H1 (cell line): ENCODE measurements at regions not wholly inside any gene's neighbourhood (a gene's known extent, or its start where the extent isn't known, plus 50 kb on each side); places are given as distances from the start of the nearest gene placed in this dataset.

Experiments used
- CTCF ChIP-seq, 3 experiments: IDR thresholded peaks; 1 replicate in 2 of 3; 2 replicates in 1 of 3; pipeline versions ENCODE4 v1.5.1 to v1.6.1; 2011; ENCODE audit warnings: low read length in 3 of 3, mild to moderate bottlenecking in 3 of 3, inconsistent platforms in 2 of 3, low read depth in 1 of 3, moderate library complexity in 1 of 3; ENCODE audit not compliant: insufficient read depth in 1 of 3; ENCODE audit errors: control extremely low read depth in 1 of 3
- RXRA ChIP-seq: IDR thresholded peaks from 2 replicates; pipeline ENCODE4 v1.6.1; 2011; ENCODE audit warnings: low read depth, mild to moderate bottlenecking, low read length, moderate library complexity; ENCODE audit not compliant: insufficient read depth
- SUZ12 ChIP-seq: fragments of 200-600 bp; sonication (generic); IDR thresholded peaks from 2 replicates; pipeline ENCODE4 v1.6.1; 2012; ENCODE audit warnings: mild to moderate bottlenecking, inconsistent platforms, low read length, moderate library complexity, mixed read lengths

- TF ChIP-seq CTCF (IDR thresholded peaks at IDR 0.05; ENCODE audit: control extremely low read depth in 1 of 3, insufficient read depth in 1 of 3, low read depth in 1 of 3, low read length in 3 of 3) = no peak
- TF ChIP-seq RXRA = no peak
- no peak for TF ChIP-seq SUZ12
These were observed 278.6 kb downstream of the SEMA3D start (continued) for GRCh38 chr7:84908196-84908793.
